Suprapubic skin (tissue), 4 donors: ENCODE measurements at regions not wholly inside any gene's neighbourhood (a gene's known extent, or its start where the extent isn't known, plus 50 kb on each side); places are given as distances from the start of the nearest gene placed in this dataset.

Source experiments
- DNase-seq, 2 donors: peaks; one replicate each; pipeline ENCODE4 v3.0.0-alpha.2; 2019; ENCODE audit warnings: low spot score in 2 of 2
- H3K27ac ChIP-seq: fragments of 200-600 bp; sonication (generic); one replicate; pipeline ENCODE4 v1.5.1; 2019
- H3K27me3 ChIP-seq: fragments of 200-600 bp; sonication (generic); one replicate; pipeline ENCODE4 v1.5.1; 2019
- H3K36me3 ChIP-seq: fragments of 200-600 bp; sonication (generic); one replicate; pipeline ENCODE4 v1.5.1; 2019
- H3K4me1 ChIP-seq: fragments of 200-600 bp; sonication (generic); one replicate; pipeline ENCODE4 v1.5.1; 2019
- H3K4me3 ChIP-seq: fragments of 200-600 bp; sonication (generic); one replicate; pipeline ENCODE4 v1.5.1; 2019; ENCODE audit warnings: mild to moderate bottlenecking
- H3K9me3 ChIP-seq: fragments of 200-600 bp; sonication (generic); one replicate; pipeline ENCODE4 v1.5.1; 2019
- EP300 ChIP-seq: sonication (generic); formaldehyde crosslinking; IDR thresholded peaks from one replicate; pipeline ENCODE4 v1.6.1; 2017; ENCODE audit warnings: antibody characterized with exemption
- POLR2A ChIP-seq, 2 donors: fragments of 450-650 bp; IDR thresholded peaks; one replicate each; pipeline ENCODE4 v1.6.1; 2017; ENCODE audit warnings: antibody characterized with exemption in 2 of 2, mild to moderate bottlenecking in 2 of 2, moderate library complexity in 2 of 2
- POLR2AphosphoS5 ChIP-seq, 3 donors: sonication (generic); formaldehyde crosslinking; IDR thresholded peaks; one replicate each; pipeline ENCODE4 v1.6.1; 2017; ENCODE audit warnings: antibody characterized with exemption in 3 of 3
- WGBS: methylation state at CpG from one replicate; pipeline ENCODE4 v1.1.5; 2018; 5-methylcytosine and 5-hydroxymethylcytosine counted together
- TF ChIP-seq, protein P1 (sequence below), 2 donors: fragments of 200-600 bp in 1 of 2; fragments of 450-650 bp in 1 of 2; sonication (generic) in 1 of 2; IDR thresholded peaks; one replicate each; pipeline ENCODE4 v1.5.1; 2016 to 2019; ENCODE audit warnings: antibody characterized with exemption in 2 of 2, mild to moderate bottlenecking in 1 of 2, moderate library complexity in 1 of 2

- DNase-seq = no peak
- Histone ChIP-seq H3K4me1 (no peaks in the 10 kb centered on the region), H3K9me3 (no peaks in the 10 kb centered on the region), H3K27ac (no peak overlapping the region), H3K4me3 (no peak overlapping the region), H3K36me3 (no peaks in the 10 kb centered on the region), H3K27me3 (no peaks in the 10 kb centered on the region)
- WGBS = 71% methylated on average over 2 of the region's 2 CpGs
- TF ChIP-seq EP300 = no peak
- TF ChIP-seq, protein P1, sequence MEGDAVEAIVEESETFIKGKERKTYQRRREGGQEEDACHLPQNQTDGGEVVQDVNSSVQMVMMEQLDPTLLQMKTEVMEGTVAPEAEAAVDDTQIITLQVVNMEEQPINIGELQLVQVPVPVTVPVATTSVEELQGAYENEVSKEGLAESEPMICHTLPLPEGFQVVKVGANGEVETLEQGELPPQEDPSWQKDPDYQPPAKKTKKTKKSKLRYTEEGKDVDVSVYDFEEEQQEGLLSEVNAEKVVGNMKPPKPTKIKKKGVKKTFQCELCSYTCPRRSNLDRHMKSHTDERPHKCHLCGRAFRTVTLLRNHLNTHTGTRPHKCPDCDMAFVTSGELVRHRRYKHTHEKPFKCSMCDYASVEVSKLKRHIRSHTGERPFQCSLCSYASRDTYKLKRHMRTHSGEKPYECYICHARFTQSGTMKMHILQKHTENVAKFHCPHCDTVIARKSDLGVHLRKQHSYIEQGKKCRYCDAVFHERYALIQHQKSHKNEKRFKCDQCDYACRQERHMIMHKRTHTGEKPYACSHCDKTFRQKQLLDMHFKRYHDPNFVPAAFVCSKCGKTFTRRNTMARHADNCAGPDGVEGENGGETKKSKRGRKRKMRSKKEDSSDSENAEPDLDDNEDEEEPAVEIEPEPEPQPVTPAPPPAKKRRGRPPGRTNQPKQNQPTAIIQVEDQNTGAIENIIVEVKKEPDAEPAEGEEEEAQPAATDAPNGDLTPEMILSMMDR (IDR thresholded peaks at IDR 0.05) = no peak
- no peak for TF ChIP-seq POLR2AphosphoS5 (IDR thresholded peaks at IDR 0.05)
- TF ChIP-seq POLR2A (IDR thresholded peaks at IDR 0.05) = no peak
Observed at GRCh38 chr3:161731968-161732367, 235.4 kb downstream of the OTOL1 start.

DNA sequence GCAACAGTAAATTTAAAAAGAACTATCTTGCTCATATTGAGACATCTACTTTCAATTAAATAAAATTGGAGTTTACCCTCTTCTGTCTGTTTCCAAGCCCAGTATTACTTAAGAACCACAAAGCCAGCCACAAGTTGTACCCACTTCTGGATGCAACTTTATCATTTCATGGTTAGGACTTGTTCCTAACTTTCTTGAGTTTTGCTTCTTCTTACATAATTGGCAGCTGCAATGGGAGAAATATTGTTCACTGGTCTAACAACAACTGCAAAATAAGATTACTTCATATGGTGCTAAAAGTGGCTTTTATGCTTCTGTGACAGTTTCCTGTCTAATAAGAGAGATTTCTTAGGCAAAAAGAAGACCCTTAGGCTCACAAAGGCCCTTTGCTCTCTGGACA lies 240.6 kb downstream of the OTOL1 start:
- DNase-seq = no peak
- no peaks in the 10 kb centered on the region for H3K9me3 ChIP-seq
- TF ChIP-seq EP300 (no peak), POLR2A (IDR thresholded peaks at IDR 0.05) (no peak), POLR2AphosphoS5 (IDR thresholded peaks at IDR 0.05) (no peak)
- TF ChIP-seq, protein P1 (IDR thresholded peaks at IDR 0.05) = no peak
- H3K4me1 ChIP-seq = no peaks in the 10 kb centered on the region
- no peak overlapping the region for H3K27ac ChIP-seq
- no peaks in the 10 kb centered on the region for H3K27me3 ChIP-seq
- no peaks in the 10 kb centered on the region for H3K36me3 ChIP-seq
- no peak overlapping the region for H3K4me3 ChIP-seq

GRCh38 chr3:161740421-161740820 lies 243.8 kb downstream of the OTOL1 start:
- Histone ChIP-seq H3K27me3 (no peaks in the 10 kb centered on the region), H3K4me1 (no peaks in the 10 kb centered on the region), H3K9me3 (no peaks in the 10 kb centered on the region), H3K27ac (no peak overlapping the region), H3K36me3 (no peaks in the 10 kb centered on the region), H3K4me3 (no peak overlapping the region)
- TF ChIP-seq POLR2A (IDR thresholded peaks at IDR 0.05) = no peak
- TF ChIP-seq, protein P1 (IDR thresholded peaks at IDR 0.05) = no peak
- TF ChIP-seq EP300 = no peak
- TF ChIP-seq POLR2AphosphoS5 (IDR thresholded peaks at IDR 0.05) = no peak
- DNase-seq = no peak

GRCh38 chr3:161744366-161744765 lies 247.8 kb downstream of the OTOL1 start:
- Histone ChIP-seq H3K27ac (no peak overlapping the region), H3K4me1 (no peaks in the 10 kb centered on the region), H3K36me3 (no peaks in the 10 kb centered on the region), H3K27me3 (no peaks in the 10 kb centered on the region), H3K4me3 (no peak overlapping the region), H3K9me3 (no peaks in the 10 kb centered on the region)
- no peak for DNase-seq
- 70% methylated on average over 4 of the region's 4 CpGs for WGBS
- TF ChIP-seq EP300 (no peak), POLR2A (IDR thresholded peaks at IDR 0.05) (no peak)

DNA sequence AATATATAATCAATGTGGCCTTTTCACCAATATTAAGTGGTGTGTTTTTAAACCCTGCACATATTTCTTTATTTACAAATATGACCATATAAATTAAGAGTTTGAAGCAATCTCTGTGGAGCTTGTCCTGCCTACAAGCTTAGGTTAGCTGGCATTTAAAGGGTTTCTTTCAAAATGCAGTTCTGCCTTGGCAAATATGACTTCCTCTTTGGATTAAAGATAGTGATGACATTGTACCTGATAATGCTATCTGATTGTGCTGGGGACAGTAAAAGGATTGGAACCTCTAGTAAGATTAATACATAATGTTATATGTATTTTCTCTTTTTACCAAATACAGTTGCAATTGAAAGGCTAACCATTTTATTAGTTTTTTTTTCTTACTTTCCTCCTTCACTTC lies 249.1 kb downstream of the OTOL1 start:
- no peaks in the 10 kb centered on the region for H3K36me3 ChIP-seq
- no peak overlapping the region for H3K27ac ChIP-seq
- H3K27me3 ChIP-seq = no peaks in the 10 kb centered on the region
- H3K4me3 ChIP-seq = no peak overlapping the region
- no peaks in the 10 kb centered on the region for H3K4me1 ChIP-seq
- DNase-seq = no peak
- no peaks in the 10 kb centered on the region for H3K9me3 ChIP-seq
- no peak for TF ChIP-seq EP300
- TF ChIP-seq, protein P1 (IDR thresholded peaks at IDR 0.05) = no peak
- TF ChIP-seq POLR2A (IDR thresholded peaks at IDR 0.05) = no peak
- TF ChIP-seq POLR2AphosphoS5 (IDR thresholded peaks at IDR 0.05) = no peak

DNA sequence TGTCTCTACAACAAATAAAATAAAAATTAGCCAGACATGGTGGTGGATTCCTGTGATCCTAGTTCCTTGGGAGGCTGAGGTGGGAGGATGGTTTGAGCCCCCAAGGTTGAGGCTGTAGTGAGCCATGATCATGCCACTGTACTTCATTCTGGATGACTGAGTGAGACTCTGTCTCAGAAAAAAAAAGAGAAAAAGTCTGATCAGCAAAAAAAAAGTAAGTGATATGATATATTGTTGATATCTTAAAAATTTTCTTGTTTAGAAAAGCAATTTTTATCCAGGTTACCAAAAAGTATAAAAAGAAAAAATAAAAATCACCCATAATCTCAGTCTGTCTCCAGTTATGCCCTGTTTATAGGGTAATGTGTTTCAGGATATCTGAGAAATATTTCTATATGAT lies 251.4 kb downstream of the OTOL1 start:
- Histone ChIP-seq H3K27ac (no peak overlapping the region), H3K36me3 (no peaks in the 10 kb centered on the region), H3K27me3 (no peaks in the 10 kb centered on the region), H3K4me3 (no peak overlapping the region), H3K4me1 (no peaks in the 10 kb centered on the region), H3K9me3 (no peaks in the 10 kb centered on the region)
- TF ChIP-seq, protein P1 (IDR thresholded peaks at IDR 0.05) = no peak
- TF ChIP-seq POLR2AphosphoS5 (IDR thresholded peaks at IDR 0.05) = no peak
- no peak for TF ChIP-seq POLR2A (IDR thresholded peaks at IDR 0.05)
- no peak for TF ChIP-seq EP300
- no peak for DNase-seq
